Esophagus (tissue), 2 donors: ENCODE measurements at regions not wholly inside any gene's neighbourhood (a gene's known extent, or its start where the extent isn't known, plus 50 kb on each side); places are given as distances from the start of the nearest gene placed in this dataset.

Experiments used
- H3K27ac ChIP-seq, 2 donors: one replicate each; pipeline ENCODE4 v1.5.1; 2013; ENCODE audit warnings: low read depth in 2 of 2, mild to moderate bottlenecking in 2 of 2, inconsistent platforms in 1 of 2, low read length in 1 of 2, moderate library complexity in 1 of 2
- H3K27me3 ChIP-seq, 2 donors: one replicate each; pipeline ENCODE4 v1.6.1; 2013; ENCODE audit warnings: low read length in 2 of 2, control low read depth in 1 of 2, mild to moderate bottlenecking in 1 of 2; ENCODE audit not compliant: insufficient read depth in 2 of 2, control insufficient read depth in 1 of 2
- H3K36me3 ChIP-seq, 2 donors: one replicate each; pipeline ENCODE4 v1.6.1; 2013; ENCODE audit warnings: low read length in 1 of 2; ENCODE audit not compliant: control insufficient read depth in 2 of 2, insufficient read depth in 2 of 2
- H3K4me1 ChIP-seq, 2 donors: one replicate each; pipeline ENCODE4 v1.6.1; 2013; ENCODE audit warnings: low read length in 1 of 2; ENCODE audit not compliant: control insufficient read depth in 2 of 2, insufficient read depth in 2 of 2
- H3K4me3 ChIP-seq, 2 donors: one replicate each; pipeline ENCODE4 v1.5.1; 2013; ENCODE audit warnings: low read length in 2 of 2, mild to moderate bottlenecking in 2 of 2, low read depth in 1 of 2, moderate library complexity in 1 of 2
- H3K9me3 ChIP-seq, 2 donors: one replicate each; pipeline ENCODE4 v1.6.1; 2013; ENCODE audit warnings: mild to moderate bottlenecking in 2 of 2, low read depth in 1 of 2, low read length in 1 of 2, moderate library complexity in 1 of 2; ENCODE audit not compliant: control insufficient read depth in 2 of 2, insufficient read depth in 1 of 2
- WGBS, 2 donors: extraction: QIAGEN DNeasy Blood & Tissue Kit; methylation state at CpG; one replicate each; pipeline ENCODE4 v1.1.7; 2013; 5-methylcytosine and 5-hydroxymethylcytosine counted together
- donor health status: healthy with polysubstance abuse.
- donor health status: Bipolar disorder and iron deficiency.

DNA sequence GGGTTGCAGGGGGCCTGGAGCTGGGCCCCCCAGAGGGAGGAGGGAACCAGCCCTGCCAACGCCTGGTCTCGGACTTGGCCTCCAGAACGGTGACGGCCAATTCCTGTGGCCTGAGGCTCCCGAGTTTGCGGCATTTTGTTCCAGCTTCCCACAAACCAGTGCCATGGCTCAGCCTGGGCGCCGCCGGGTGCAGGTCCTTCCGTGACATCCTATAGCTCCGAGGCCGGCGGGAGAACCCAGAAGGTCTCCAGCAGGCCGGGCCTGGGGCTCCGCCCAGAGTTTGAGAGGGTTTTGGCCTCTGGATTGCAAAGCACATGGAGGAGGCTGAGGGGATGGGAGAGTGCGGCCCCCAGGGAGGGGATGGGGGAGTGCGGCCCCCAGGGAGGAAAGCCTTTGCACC lies 92.6 kb downstream of the UNCX start:
- peaks cover 0 to 12% of the 10 kb centered on the region in 2 donors for H3K27me3 ChIP-seq
- 65 to 70% methylated on average over 16 to 17 of the region's 17 CpGs for WGBS, 2 donors
- no peak overlapping the region for H3K27ac ChIP-seq
- H3K4me3 ChIP-seq: no peak overlapping the region
- H3K36me3 ChIP-seq: no peaks in the 10 kb centered on the region
- no peaks in the 10 kb centered on the region for H3K4me1 ChIP-seq
- peaks cover 0 to 5% of the 10 kb centered on the region in 2 donors for H3K9me3 ChIP-seq

DNA sequence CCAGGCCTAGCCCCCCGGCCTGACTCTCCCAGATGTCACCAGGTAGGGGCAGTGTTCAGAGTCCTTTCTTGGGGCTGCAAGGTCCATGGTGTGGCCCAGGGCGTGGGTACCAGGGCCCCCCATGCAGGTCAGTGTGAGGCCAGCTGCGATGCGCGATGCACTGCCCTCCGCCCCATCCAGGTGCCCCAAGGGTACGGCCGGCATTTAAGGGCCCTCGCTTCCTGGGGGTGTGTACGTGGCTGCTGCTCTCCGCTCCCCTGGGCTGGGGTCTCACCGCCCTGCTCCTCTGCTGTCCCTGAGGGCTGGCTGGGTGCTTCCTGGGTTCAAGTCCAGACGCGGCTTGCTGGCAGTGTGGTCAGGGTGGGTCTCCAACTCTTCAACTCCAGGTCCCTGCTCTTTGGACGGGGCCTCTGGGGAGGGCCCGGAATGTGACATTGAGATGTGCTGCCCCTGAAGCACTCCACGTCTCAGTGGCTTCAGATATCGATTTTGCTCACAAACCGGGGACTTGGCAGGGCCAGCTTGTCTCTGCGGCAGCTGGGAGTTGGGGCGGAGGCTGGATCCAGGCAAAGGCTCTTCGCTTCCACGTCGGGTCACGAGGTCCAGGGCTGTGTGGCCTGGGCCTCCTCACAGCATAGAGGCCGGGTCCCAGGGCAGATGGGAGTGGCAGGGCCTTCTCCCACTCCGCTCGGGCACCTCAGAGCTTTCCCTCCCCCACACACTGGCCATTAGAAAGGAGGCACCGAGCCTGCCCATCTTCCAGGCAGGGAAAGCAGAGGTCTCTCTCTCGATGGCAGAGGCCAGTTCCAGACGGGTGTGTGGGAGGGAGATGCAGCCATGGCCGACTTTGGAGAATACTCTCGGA lies 93.2 kb downstream of the UNCX start:
- H3K4me1 ChIP-seq: no peaks in the 10 kb centered on the region
- no peak overlapping the region for H3K4me3 ChIP-seq
- H3K27me3 ChIP-seq: peaks cover 0 to 12% of the 10 kb centered on the region in 2 donors
- no peak overlapping the region for H3K27ac ChIP-seq
- H3K36me3 ChIP-seq: no peaks in the 10 kb centered on the region
- no peaks in the 10 kb centered on the region for H3K9me3 ChIP-seq
- WGBS, 2 donors: 71 to 74% methylated on average over 32 to 33 of the region's 33 CpGs

DNA sequence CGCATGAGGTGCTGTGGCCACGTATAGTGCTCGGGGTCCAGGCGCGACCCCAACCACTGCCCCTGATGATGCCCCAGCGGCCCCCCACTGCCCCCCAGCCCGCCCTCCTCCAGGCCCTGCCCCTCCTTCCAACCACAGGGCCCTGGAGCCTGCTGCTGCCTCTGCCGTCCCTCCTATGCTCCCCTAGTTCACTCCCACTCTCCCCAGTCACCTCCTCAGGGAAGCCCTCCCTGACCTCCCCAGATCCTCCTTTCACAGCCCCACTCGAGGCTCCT lies 93.8 kb downstream of the UNCX start:
- Histone ChIP-seq H3K27ac (no peak overlapping the region), H3K4me1 (no peaks in the 10 kb centered on the region), H3K4me3 (no peak overlapping the region), H3K36me3 (no peaks in the 10 kb centered on the region), H3K9me3 (no peaks in the 10 kb centered on the region), H3K27me3 (peaks cover 0 to 10% of the 10 kb centered on the region in 2 donors)
- 78 to 80% methylated on average over 9 of the region's 9 CpGs for WGBS, 2 donors

DNA sequence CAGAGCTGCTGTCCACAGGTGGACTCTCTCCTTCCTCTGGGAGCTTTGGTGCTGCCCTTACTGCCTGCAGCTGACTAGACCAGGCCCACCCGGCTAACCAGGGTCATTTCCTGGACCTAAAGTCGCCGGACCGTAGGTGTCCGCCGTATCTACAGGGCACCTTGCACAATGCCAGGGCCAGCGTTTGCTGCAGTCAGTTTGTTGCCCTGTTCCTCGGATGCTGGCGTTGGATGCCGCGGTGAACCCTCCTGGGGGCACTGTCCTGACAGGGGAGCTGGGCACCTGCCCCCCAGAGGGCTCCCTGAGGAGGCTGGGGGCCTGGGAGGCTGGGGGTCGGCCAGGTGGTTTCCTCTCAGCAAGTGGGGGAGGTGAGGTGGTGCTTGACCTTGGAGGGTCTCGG lies 96.6 kb downstream of the UNCX start:
- H3K36me3 ChIP-seq: no peaks in the 10 kb centered on the region
- no peak overlapping the region for H3K27ac ChIP-seq
- WGBS, 2 donors: 83 to 87% methylated on average over 13 of the region's 13 CpGs
- H3K4me3 ChIP-seq: no peak overlapping the region
- H3K4me1 ChIP-seq: no peaks in the 10 kb centered on the region
- peaks cover 0 to 3% of the 10 kb centered on the region in 2 donors for H3K27me3 ChIP-seq
- H3K9me3 ChIP-seq: no peaks in the 10 kb centered on the region

DNA sequence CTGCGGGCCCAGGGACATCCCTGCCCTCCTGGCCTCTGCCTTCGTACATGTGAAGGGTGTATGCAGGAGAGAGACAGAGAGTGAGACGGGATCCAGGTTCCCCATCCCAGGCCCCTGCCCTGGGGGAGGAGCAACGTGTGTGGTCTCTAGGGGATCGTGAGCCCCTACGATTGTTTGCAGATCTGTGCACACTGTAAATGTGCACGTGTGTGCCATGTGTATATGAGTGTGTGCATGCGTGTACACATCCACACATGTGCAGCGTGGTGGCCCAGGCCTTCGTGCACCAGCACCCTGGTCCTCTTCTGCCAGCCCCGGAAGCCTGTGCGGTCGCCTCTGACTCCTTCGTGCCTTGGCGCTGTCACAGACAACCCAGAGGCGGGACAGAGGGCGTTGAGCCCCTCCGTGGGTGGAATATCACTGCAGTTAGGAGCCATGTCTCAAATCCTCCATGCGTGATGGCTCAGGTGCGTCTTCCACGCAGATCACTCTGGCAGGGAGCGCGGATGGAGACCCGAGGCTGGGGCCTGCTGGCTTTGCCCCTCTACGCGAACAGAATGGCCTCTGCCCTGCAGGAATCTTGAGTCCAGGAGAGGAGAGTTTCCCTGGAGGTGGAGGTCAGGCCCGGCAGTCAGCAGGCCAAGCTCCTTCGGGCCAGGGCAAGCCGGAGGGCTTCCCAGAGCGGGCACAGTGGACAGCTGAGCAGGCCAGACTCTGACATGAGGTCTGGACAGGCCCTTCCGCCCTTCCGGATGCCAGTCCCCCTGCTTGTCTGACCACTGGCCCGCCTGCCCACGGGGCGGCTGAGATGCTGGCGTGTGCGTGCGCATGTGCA lies 97.5 kb downstream of the UNCX start:
- H3K9me3 ChIP-seq: no peaks in the 10 kb centered on the region
- H3K27ac ChIP-seq: no peak overlapping the region
- no peaks in the 10 kb centered on the region for H3K4me1 ChIP-seq
- peaks cover 0 to 3% of the 10 kb centered on the region in 2 donors for H3K27me3 ChIP-seq
- 76% methylated on average over 38 of the region's 38 CpGs for WGBS, 2 donors
- no peaks in the 10 kb centered on the region for H3K36me3 ChIP-seq
- no peak overlapping the region for H3K4me3 ChIP-seq

DNA sequence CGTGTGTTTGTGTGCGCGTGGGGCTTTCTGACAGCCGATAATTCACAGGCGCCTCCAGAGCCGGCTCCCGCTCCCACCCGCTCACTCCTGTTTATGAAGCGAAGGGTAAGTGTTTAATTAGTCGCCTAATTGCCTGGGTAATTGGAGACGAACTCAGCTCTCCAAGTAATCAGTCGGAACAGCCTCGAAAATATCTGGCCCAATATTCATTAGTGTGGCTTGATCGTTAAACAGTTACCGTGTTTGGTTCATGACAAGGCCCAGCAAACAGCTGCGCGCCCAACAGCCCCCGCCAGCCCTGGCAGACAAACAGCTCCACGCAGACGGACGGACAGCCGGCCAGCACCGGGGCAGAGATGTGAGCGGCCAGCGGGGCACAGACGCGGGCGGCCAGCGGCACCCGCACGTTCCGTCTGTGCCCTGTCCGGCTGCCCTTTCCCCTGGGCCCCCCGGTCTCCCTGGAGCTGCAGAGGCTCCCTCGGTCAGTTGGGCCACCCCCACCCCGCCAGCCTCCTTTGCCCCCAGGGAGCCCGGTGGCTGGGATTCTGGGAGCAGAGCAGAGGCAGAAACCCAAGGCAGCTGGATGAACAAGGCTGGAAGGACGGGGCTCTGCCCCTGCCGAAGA lies 98.2 kb downstream of the UNCX start:
- Histone ChIP-seq H3K9me3 (no peaks in the 10 kb centered on the region), H3K27ac (no peak overlapping the region), H3K4me1 (no peaks in the 10 kb centered on the region), H3K27me3 (peaks cover 0 to 3% of the 10 kb centered on the region in 2 donors), H3K36me3 (no peaks in the 10 kb centered on the region), H3K4me3 (no peak overlapping the region)
- WGBS, 2 donors: 75 to 81% methylated on average over 35 to 39 of the region's 39 CpGs

DNA sequence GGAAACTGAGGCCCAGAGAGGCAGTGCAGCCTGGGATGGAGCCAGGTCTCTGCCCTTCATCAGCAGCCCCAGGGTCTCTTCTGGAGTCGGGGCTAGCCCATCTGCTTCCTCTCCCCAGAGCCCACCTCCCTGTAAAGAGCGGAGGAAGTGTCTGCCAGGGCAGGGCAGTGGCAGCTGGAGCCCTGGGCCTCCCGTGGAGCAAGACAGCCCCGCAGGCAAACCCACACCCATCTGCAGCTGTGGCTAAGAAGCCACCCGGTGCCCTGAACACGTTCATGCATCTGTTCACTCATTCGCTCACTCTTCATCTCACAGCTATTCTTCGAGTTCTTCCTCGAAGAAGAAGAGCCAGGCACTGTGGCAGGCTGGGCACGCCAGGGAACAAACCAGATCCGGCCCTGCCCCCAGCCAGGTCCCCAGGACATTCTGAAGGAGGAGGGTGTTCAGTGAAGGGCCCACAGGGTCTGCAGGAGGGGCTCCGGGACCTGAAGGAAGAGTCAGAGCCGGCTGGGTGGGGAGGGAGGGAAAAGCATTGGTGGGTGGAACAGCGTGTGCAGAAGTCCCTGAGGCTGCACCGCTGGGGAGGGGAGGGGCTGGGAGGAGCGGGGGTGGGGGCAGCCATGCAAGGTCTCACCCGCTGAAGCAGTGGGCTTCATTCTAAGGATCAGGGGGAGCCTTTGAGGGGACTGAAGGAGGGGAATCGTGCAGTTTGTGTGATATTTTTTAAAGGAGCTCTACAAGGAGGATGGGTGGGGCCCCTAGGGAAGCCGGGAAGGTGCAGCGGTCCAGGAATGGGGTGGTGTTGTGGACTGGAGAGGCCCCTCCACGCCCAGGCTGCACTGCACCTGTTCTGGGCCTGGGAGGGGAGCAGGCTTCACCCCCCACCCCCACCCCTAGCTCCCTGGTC lies 99.1 kb downstream of the UNCX start:
- 52% methylated on average over 21 of the region's 21 CpGs for WGBS, 2 donors
- H3K9me3 ChIP-seq: no peaks in the 10 kb centered on the region
- H3K36me3 ChIP-seq: no peaks in the 10 kb centered on the region
- no peak overlapping the region for H3K4me3 ChIP-seq
- H3K27ac ChIP-seq: no peak overlapping the region
- no peaks in the 10 kb centered on the region for H3K4me1 ChIP-seq
- peaks cover 0 to 3% of the 10 kb centered on the region in 2 donors for H3K27me3 ChIP-seq

DNA sequence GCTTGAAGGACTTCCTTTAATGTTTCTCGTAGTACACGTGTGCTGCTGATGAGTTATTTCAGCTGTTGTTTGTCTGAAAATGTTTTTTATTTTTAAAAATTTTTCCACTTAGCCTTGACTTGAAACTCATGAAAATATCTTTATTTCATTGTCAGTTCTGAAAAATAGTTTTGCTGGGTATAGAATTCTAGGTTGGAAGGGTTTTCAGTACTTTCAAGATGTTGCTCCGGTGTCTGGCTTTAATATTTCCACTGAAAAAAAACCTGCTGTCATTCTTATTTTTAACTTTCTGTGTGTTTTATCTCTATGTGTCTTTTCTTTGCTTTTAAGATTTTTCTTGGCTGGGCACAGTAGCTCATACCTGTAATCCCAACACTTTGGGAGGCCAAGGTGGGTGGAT lies 103.8 kb downstream of the UNCX start:
- 84 to 89% methylated on average over 3 of the region's 3 CpGs for WGBS, 2 donors
- H3K27me3 ChIP-seq: no peaks in the 10 kb centered on the region
- no peaks in the 10 kb centered on the region for H3K36me3 ChIP-seq
- no peak overlapping the region for H3K27ac ChIP-seq
- H3K4me3 ChIP-seq: no peak overlapping the region
- H3K4me1 ChIP-seq: no peaks in the 10 kb centered on the region
- peaks cover 0 to 8% of the 10 kb centered on the region in 2 donors for H3K9me3 ChIP-seq

DNA sequence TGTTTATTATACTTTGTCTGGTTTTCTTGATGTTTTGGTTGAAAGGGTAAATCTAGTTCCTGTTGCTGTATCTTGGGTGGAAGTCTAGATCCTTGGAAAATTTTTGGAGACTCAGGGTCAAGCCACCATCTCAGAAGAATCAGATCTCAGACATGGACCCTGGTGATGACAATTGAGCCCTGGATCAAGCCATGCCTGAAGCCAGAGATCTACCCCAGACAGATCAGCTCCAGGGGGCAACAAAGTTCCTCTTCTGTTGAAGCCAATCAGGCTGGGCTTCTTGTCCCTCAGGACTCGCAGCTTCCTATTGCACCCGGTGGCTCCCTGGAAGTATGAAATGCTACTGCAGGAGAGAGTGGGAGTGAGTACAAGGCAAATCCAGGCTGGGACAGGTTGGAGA lies 106.9 kb downstream of the UNCX start:
- 81 to 89% methylated on average over 2 of the region's 2 CpGs for WGBS, 2 donors
- H3K9me3 ChIP-seq: peaks cover 0 to 8% of the 10 kb centered on the region in 2 donors
- no peak overlapping the region for H3K4me3 ChIP-seq
- H3K27ac ChIP-seq: no peak overlapping the region
- H3K4me1 ChIP-seq: no peaks in the 10 kb centered on the region
- H3K27me3 ChIP-seq: no peaks in the 10 kb centered on the region
- H3K36me3 ChIP-seq: no peaks in the 10 kb centered on the region
